ENCODE measurements at regions not wholly inside any gene's neighbourhood (a gene's known extent, or its start where the extent isn't known, plus 50 kb on each side); places are given as distances from the start of the nearest gene placed in this dataset.

- no peak for ATAC-seq (ENCODE audit: low FRiP score)
- TF ChIP-seq CTCF (IDR thresholded peaks at IDR 0.05), result no peak
- no peak for DNase-seq (ENCODE audit: low spot score)
Measured at GRCh38 chr9:29118555-29118954, 1545.3 kb upstream of the C9orf72 start.

- ATAC-seq (ENCODE audit: low FRiP score) (no peak), DNase-seq (ENCODE audit: low spot score) (no peak)
- no peak for TF ChIP-seq CTCF (IDR thresholded peaks at IDR 0.05)
Measured at GRCh38 chr9:29126783-29127182, 1553.5 kb upstream of the C9orf72 start.

GRCh38 chr9:29129763-29130162 lies 1556.5 kb upstream of the C9orf72 start:
- ATAC-seq (ENCODE audit: low FRiP score), result no peak
- TF ChIP-seq CTCF (IDR thresholded peaks at IDR 0.05), result no peak
- DNase-seq (ENCODE audit: low spot score), result no peak

- no peak for ATAC-seq (ENCODE audit: low FRiP score)
- no peak for TF ChIP-seq CTCF (IDR thresholded peaks at IDR 0.05)
- no peak for DNase-seq (ENCODE audit: low spot score)
Measured at GRCh38 chr9:29144476-29144875, 1571.2 kb upstream of the C9orf72 start.

- ATAC-seq (ENCODE audit: low FRiP score) (no peak), DNase-seq (ENCODE audit: low spot score) (no peak)
- no peak for TF ChIP-seq CTCF (IDR thresholded peaks at IDR 0.05)
Measured at GRCh38 chr9:29150606-29151005, 1577.3 kb upstream of the C9orf72 start.

- ATAC-seq (ENCODE audit: low FRiP score) (no peak), DNase-seq (ENCODE audit: low spot score) (no peak)
- no peak for TF ChIP-seq CTCF (IDR thresholded peaks at IDR 0.05)
Measured at GRCh38 chr9:29160763-29161353, 1587.6 kb upstream of the C9orf72 start.

GRCh38 chr9:29174136-29174535 lies 1600.9 kb upstream of the C9orf72 start:
- no peak for ATAC-seq (ENCODE audit: low FRiP score)
- no peak for TF ChIP-seq CTCF (IDR thresholded peaks at IDR 0.05)
- DNase-seq (ENCODE audit: low spot score), result no peak
